ENCODE measurements at regions not wholly inside any gene's neighbourhood (a gene's known extent, or its start where the extent isn't known, plus 50 kb on each side); places are given as distances from the start of the nearest gene placed in this dataset.

DNA sequence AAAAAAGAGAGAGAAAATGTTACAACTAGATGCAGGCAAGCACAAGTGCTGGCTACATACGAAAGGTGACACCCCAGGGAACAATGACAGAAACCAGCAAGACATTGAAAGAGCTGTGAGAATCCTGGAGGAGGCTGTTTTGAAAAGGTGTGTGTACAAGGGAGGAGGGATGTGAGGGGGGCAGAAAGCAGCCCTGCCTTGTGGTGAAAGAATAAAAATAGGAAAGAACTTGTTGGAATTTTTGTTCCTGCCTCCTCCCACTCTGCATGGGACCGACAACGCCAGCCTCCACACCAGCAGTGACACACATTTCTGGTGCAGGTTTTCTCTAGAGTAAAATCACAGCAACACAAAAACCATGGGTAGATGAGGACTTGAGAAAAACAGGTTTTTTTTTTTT is 1258.6 kb downstream of the PCDH9 start:
- TF ChIP-seq, protein P1, sequence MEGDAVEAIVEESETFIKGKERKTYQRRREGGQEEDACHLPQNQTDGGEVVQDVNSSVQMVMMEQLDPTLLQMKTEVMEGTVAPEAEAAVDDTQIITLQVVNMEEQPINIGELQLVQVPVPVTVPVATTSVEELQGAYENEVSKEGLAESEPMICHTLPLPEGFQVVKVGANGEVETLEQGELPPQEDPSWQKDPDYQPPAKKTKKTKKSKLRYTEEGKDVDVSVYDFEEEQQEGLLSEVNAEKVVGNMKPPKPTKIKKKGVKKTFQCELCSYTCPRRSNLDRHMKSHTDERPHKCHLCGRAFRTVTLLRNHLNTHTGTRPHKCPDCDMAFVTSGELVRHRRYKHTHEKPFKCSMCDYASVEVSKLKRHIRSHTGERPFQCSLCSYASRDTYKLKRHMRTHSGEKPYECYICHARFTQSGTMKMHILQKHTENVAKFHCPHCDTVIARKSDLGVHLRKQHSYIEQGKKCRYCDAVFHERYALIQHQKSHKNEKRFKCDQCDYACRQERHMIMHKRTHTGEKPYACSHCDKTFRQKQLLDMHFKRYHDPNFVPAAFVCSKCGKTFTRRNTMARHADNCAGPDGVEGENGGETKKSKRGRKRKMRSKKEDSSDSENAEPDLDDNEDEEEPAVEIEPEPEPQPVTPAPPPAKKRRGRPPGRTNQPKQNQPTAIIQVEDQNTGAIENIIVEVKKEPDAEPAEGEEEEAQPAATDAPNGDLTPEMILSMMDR (IDR thresholded peaks at IDR 0.05) = no peak

DNA sequence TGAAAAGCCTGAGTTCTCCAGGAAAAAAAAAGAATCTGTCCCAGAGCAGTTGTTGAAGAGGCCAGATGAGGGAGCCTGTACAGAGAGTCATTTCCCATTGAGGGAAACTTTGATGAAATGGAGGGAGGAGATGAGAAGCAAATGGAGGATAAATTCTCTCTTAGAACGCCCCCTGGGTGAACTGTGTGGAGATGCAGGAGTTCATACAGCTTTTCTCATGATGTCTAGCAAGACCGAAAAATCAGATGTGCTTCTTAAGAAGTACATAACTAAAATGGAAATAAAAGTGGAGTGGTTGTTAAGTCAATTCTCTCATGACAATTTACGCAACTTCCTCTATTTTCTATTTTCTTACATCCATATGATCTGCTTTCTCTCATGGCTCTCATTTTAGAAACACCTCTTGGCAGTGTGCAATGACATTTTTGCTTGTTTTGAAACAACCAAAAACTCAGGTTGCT is 1263.1 kb downstream of the PCDH9 start:
- TF ChIP-seq, protein P1 (IDR thresholded peaks at IDR 0.05) = peak; percentile 69

DNA sequence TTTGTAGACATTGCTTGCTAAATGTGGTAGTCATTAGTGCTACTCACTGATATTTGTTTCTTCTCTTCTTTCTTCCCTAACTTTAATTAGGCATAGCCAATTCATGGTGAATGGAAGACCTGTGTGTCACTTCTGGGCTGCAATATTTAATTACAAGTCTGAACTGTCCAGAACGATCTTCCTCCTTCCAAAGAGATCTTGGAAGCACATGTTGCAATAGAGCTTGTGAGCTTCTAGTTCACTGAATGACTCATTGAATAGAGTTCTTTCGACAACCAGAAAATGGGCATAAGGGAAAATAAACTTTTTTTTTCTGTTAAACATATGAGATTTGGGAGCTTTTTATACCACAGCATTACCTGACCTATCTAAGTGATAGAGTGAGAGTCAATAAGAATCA is 1264.6 kb downstream of the PCDH9 start:
- TF ChIP-seq, protein P1 (IDR thresholded peaks at IDR 0.05) = no peak

DNA sequence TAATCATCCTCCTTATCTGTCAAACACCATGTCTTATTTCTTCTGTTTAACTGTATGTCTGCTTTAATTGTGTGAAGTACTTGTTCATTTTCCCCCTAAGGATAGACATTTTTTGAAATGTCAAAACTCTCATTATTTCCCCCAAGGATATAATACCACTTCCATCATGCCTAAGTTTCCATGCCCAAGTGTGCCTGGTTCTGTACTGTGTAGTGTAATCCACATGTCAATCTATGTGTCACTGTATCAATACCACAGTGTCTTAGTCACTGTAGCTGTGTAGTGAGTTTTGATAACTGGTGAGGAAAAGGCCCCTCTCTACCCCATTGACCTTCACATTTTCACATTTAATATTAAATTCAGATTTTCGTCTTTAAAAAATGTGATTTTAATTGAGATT is 1265.5 kb downstream of the PCDH9 start:
- TF ChIP-seq, protein P1 (IDR thresholded peaks at IDR 0.05) = no peak

DNA sequence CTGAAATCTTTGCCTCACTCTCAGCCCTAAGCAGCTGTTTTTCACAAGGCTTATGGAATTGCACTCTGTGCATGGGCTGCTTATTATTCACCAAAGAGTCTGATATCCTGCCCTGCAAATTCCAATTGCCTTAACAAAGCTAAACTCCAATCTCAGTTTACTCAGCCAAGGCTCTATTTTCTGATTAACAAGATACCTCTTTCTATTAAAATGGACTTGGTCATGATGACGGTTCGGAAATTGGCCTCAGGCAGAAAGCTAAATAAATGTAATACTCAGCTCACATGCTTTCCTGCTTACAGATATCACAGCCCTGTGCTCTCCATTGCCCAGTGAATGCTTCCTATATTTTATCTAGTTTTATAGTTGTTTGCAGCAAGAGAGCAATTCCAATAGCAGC is 1270.8 kb downstream of the PCDH9 start:
- TF ChIP-seq, protein P1 (IDR thresholded peaks at IDR 0.05) = no peak

DNA sequence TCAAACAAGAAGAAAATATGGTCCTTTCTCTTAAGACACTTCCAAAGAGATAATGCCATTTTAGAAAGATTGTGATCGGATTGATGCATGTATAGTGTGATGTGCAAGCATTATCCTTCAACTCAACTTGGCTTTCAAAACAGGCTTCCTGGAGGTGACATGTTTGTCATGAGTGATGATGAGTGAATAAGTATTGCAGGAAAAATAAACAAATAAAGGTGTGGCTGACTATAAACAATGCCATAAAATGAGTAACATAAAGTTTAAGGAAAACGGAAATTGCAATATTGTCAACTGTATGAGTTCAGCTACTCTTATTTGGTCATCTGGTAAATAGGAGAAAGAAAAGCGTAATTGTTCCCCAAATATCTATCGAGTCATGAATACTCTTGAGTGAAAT is 1283.7 kb downstream of the PCDH9 start:
- TF ChIP-seq, protein P1 (IDR thresholded peaks at IDR 0.05) = no peak

DNA sequence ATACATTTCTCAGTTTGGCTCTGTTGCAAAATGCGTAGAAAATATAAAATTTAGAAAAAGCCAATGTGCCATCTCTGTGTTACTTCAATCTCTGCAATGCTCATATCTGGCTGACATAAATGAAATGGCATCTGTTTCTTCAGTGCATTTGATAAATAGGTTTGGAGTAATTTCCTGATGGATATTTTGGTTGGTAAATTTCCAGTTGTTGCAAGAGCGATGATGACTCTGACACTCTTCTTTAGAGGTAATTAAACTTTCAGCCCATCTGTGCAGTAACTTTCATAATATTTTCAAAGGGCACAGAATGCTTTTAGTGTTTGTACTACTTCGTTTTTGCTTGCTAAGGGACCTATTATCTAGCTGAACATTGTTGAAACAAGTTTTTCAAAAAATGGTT is 1286.4 kb downstream of the PCDH9 start:
- TF ChIP-seq, protein P1 (IDR thresholded peaks at IDR 0.05) = no peak

DNA sequence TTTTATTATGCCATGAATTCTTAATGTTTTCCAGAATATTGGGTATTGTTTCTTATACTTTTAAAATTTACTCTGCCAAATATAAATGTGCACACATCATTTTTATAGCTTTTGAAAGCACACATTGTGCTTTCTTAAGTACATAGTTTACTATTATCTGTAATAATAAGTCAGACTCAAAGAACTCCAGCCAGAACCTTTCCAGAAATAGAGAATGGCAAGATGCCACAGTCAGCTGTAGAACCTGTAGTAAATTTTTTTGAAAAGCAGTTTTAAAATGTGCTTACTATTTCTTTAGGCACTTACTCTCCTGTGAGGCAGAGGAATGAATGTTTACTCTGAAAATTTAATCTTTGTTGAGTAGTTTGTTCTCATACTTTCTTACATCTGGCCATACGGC is 1287.1 kb downstream of the PCDH9 start:
- TF ChIP-seq, protein P1 (IDR thresholded peaks at IDR 0.05) = no peak

Measured in LNCAP (cell line).